ENCODE measurements at regions not wholly inside any gene's neighbourhood (a gene's known extent, or its start where the extent isn't known, plus 50 kb on each side); places are given as distances from the start of the nearest gene placed in this dataset.
"Not testable (repeated sequence)": the region's sequence is repeated elsewhere in the genome, so short reads cannot be mapped to it uniquely, and the experiment has no call there.

DNA sequence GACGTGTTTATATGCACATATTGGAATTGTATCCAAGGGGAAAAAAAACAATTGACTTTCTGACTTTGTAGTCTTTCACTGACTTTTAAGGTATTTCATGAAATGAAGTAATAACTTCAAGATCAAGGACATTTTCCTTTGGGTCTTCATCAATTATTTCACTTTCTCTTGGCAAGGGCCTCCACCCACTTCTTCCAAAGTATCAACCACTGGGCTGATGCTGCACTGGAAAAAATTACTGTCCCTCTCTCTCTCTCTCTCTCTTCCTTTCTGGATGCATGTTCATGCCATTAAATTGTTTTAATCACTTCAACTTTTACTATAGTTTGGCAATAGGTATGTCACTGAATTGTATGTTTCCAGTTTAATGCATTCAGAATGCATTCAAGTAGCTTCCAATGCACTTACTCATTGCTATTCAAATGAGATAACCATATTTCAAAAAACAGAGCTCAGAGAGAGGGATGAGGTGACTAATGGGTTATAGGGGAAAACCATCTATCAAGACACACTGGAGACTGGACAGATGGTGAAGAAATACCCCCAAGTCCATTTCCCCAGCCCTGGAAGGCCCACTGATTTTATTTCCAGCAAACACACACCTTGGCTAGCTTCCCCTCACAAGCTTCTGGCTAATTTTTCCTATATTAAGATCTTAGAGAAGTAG lies 585.3 kb downstream of the EBF1 start:
- DNase-seq, result no peak

GRCh38 chr5:158513490-158514318 lies 586.0 kb downstream of the EBF1 start:
- DNase-seq, result no peak

DNA sequence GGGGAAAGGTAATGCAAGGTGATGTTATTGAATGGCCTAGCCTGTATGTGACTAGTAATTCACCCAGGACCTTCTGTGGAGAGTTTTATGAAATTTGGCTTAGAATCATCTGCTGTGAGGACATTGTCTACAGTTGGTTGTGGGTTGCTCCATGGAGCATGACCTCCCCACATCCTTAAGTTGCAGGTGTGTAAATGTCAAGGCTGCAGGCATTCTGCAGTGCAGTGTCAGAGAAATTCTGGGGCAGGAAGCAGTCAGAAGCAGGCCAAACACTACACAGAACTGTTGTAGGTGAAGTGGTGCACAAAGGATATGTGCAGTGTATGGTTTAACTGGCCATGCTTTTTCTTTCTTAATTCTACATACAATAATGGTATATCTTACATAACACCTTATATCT lies 588.3 kb downstream of the EBF1 start:
- DNase-seq, result no peak

DNA sequence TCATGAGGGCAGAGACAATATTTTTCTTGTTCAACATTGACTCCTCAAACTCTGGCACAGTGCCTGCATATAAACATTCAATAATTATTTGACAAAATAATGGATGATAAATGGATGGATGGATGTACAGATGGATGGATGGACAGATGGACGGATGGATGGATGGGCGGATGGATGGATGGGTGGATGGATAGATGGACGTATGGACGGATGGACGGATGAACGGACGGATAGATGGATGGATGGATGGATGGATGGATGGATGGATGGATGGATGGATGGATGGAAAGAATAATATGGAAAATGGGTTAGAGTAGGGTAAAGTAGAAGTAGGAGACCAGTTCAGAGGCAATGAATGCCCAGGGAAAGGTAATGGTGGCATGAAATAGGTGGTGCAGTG lies 589.2 kb downstream of the EBF1 start:
- no peak for DNase-seq

- DNase-seq, result no peak
Measured at GRCh38 chr5:158506648-158507047, 593.1 kb downstream of the EBF1 start.

GRCh38 chr5:158502686-158503085 lies 597.0 kb downstream of the EBF1 start:
- DNase-seq, result no peak

DNA sequence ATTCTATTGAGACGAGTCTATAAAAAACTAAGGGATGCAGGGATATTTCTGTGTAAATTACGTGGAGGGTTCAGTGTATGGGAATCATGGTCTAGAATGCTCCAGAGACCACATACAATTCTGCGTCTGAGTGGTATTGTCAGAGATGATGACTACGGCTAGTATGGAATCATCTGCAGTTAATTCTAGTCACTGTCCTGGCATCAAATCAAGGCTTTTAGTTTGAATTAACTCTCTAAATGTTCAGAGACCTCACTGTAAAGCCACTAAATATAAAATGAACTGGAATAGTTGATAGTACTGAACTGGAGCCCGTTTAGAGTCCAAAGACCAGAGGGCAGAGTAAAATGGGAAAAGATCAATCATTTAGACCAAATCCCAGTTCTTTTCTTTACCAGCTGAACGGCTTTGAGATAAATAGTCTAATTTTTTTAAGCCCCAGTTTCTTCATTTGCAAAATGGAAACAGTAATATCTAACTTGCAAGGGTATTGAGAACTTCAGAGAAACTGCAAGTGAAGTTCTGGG lies 599.8 kb downstream of the EBF1 start:
- DNase-seq, result no peak

GRCh38 chr5:158499075-158499891 lies 600.4 kb downstream of the EBF1 start:
- DNase-seq, result no peak

- DNase-seq, result no peak
Measured at GRCh38 chr5:158496624-158497023, 603.1 kb downstream of the EBF1 start.

GRCh38 chr5:158494541-158494940 lies 605.2 kb downstream of the EBF1 start:
- DNase-seq, result no peak

DNA sequence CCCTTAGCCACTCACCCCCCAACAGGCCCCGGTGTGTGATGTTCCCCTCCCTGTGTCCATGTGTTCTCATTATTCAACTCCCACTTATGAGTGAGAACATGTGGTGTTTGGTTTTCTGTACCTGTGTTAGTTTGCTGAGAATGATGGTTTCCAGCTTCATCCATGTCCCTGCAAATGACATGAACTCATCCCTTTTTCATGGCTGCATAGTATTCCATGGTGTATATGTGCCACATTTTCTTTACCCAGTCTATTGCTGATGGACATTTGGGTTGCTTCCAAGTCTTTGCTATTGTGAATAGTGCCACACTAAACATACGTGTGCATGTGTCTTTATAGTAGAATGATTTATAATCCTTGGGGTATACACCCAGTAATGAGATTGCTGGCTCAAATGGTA lies 605.7 kb downstream of the EBF1 start:
- DNase-seq, result not testable (repeated sequence)

DNA sequence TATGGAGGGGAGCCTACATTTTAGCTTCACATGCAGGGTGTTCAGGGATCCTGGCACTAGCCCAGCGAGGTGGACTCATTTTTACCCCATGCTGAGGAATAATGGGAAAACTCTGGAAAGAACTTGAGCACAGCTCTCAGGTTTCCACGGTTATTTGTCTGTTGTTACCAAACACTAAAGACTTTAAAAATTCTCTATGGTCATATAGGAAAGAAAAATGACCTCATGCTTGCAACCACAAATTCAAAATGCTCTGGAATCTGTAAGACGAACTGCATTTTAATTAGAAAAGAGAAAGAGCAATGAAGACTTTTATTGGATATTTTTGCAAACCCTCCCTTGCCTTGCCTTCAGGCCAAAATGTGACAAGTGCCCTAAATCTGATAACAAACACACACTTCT lies 606.9 kb downstream of the EBF1 start:
- no peak for DNase-seq

GRCh38 chr5:158492136-158492535 lies 607.6 kb downstream of the EBF1 start:
- DNase-seq, result no peak

DNA sequence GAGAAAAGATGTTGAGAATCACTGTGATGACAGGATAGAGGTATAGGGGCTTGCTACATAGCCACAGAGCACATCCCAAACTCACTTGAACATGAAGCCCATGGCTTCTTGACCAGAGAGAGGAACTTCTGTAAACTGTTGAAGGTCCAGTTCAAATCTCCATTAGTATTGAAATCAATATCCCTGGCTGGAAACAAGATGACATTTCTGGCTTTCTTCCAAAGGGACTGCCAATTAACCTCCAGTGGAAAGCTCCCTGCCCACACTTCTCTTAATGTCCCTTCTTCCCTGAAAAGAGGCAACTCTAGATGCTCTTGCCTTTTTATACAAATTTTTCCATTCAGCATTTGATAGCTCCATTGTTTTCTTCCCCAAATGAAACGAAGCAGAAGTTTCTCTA lies 612.1 kb downstream of the EBF1 start:
- DNase-seq, result no peak

- DNase-seq, result no peak
Measured at GRCh38 chr5:158487156-158487555, 612.6 kb downstream of the EBF1 start.

GRCh38 chr5:158486566-158486965 lies 613.1 kb downstream of the EBF1 start:
- DNase-seq, result no peak

DNA sequence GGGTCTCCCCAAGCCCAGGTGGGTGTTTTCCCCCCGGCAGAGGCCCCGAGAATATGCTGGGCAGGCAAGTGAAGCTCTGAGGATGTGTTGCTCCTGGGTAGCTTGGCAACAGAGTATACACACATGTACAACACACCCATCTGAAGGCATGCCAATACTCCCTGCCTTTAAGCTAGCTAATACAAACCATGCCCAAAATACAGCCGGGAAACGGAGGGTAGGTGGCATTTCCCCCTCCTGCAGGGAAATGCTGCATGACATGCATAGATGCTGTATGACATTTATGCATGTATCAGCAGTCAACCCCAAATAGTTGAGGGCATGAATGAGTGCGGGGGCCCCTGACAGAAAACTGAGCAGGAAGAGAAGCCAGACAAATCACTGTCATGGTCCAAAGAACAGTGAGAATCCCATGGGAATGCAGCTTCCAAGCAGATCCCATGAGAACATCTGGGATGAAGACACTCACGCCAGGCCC lies 614.1 kb downstream of the EBF1 start:
- DNase-seq, result no peak

DNA sequence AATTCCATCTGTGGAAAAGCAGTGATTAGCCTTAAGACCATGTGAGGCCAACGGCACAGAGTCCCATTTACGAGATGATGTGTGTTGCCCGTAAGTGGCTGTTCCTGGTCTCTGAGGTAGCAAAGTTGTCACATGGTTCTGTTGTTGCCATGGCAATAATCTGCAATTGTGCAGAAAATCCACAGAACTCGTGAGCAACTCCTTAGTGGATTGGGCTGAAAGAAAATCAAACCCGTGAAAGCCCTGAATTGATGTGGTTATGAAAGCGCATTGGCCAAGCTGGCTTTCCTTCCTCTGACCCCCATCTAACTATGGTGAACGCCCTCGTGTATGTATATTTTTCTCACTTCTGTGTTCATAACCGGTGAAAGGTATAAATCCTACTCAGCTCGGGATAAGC lies 614.7 kb downstream of the EBF1 start:
- no peak for DNase-seq

GRCh38 chr5:158484150-158484549 lies 615.6 kb downstream of the EBF1 start:
- DNase-seq, result peak; percentile 27

DNA sequence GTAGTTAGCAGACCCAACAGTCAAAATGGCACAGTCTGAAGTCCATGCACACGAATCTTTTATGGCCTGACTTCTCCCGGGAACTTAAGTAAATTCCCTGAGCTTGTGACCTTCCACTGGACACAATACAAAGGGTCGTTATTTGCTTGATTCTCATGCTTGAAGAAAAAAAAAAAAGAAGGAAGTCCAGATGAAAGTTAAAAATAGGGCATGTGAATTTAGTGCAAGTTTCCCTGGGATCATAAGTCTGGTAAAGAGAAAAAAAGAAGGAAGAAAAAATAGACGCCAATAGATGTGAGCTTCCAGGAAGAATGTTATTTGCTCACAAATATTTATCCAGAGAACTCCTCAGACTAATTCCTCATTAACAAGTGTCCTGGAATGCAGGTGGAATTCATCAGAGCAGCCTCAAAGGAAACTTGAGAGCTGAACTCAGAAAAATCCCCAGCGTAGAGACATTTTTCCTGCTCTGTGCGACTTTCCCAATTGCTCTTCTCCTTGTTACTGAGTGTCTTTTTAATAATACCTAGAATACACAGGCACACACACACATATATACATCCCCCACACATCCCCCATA lies 616.3 kb downstream of the EBF1 start:
- no peak for DNase-seq

GRCh38 chr5:158482125-158482524 lies 617.6 kb downstream of the EBF1 start:
- DNase-seq, result no peak

- DNase-seq, result no peak
Measured at GRCh38 chr5:158478139-158478538, 619.2 kb upstream of the CLINT1 start.

DNA sequence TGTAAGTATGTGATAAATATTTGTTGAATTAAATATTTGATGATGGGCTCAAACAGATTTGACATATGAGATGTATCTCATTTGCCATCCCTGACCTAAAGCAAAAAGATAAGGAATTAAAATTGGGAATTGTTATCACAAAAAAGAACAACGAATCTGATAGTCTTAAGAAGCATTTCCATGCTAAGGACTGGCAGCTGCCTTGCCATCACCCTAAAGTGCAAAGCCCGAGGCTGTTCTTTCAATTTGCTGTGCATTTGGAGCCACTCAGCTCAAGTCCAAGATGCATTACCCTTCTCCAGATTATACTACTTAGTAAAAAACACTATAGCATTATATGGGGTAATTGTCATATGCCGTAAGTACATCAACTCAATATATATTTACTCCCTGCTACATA lies 618.3 kb upstream of the CLINT1 start:
- DNase-seq, result no peak
